ENCODE measurements at regions not wholly inside any gene's neighbourhood (a gene's known extent, or its start where the extent isn't known, plus 50 kb on each side); places are given as distances from the start of the nearest gene placed in this dataset.

DNA sequence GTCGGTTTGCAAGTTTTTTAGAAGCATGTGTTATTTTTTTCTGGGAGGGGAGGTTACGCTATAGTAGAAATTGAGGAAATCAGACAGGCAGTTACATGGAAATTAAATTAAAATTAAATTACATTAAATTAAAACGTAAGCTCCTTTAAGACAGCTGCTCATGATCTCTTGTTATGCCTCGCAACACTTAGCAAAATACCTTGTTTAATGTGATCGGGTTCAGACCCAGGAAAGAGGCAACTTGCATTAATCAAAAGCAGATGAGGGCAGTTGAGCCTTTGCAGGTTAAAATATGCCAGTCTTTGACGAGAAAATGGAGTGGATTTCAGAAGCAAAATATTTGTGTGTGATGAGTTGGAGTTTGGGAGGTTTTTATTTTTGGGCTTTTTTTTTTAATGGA lies 651.8 kb downstream of the INHBA start:
- TF ChIP-seq EP300 (IDR thresholded peaks at IDR 0.05), result no peak
- TF ChIP-seq POLR2A (IDR thresholded peaks at IDR 0.05), result no peak
- TF ChIP-seq POLR2AphosphoS5 (IDR thresholded peaks at IDR 0.05), result no peak
- TF ChIP-seq, protein P1, sequence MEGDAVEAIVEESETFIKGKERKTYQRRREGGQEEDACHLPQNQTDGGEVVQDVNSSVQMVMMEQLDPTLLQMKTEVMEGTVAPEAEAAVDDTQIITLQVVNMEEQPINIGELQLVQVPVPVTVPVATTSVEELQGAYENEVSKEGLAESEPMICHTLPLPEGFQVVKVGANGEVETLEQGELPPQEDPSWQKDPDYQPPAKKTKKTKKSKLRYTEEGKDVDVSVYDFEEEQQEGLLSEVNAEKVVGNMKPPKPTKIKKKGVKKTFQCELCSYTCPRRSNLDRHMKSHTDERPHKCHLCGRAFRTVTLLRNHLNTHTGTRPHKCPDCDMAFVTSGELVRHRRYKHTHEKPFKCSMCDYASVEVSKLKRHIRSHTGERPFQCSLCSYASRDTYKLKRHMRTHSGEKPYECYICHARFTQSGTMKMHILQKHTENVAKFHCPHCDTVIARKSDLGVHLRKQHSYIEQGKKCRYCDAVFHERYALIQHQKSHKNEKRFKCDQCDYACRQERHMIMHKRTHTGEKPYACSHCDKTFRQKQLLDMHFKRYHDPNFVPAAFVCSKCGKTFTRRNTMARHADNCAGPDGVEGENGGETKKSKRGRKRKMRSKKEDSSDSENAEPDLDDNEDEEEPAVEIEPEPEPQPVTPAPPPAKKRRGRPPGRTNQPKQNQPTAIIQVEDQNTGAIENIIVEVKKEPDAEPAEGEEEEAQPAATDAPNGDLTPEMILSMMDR (IDR thresholded peaks at IDR 0.05), result no peak
- H3K27me3 ChIP-seq, result no peaks in the 10 kb centered on the region
- DNase-seq (ENCODE audit: low spot score in 2 of 2), result no peak
- WGBS, result 81% methylated on average over 6 of the region's 6 CpGs
- H3K36me3 ChIP-seq, result no peaks in the 10 kb centered on the region
- H3K9me3 ChIP-seq, result no peaks in the 10 kb centered on the region
- H3K27ac ChIP-seq, result no peak overlapping the region
- H3K4me3 ChIP-seq, result no peak overlapping the region
- H3K4me1 ChIP-seq, result no peaks in the 10 kb centered on the region

DNA sequence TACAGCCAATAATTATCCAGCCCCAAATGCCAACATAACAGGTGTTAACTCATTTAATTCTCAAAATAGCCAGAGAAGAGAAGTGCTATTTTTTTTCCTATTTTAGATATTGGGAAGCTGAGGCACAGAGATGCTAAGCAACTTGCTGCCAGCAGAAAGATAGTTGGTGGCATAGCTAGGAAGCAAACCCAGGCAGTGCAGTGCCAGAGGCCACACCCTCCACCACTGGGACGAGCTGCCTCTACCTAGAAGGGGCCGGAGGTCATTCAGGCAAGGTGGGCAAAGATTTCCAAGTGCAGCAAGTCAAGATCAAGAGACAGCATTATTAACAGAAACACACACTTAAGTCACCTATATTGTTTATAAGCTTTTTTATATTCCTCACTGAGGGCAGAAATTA lies 654.1 kb downstream of the INHBA start:
- WGBS, result 82% methylated on average over 2 of the region's 2 CpGs
- Histone ChIP-seq H3K4me1 (no peaks in the 10 kb centered on the region), H3K27me3 (no peaks in the 10 kb centered on the region), H3K9me3 (no peaks in the 10 kb centered on the region), H3K36me3 (no peaks in the 10 kb centered on the region), H3K27ac (no peak overlapping the region), H3K4me3 (no peak overlapping the region)
- DNase-seq (ENCODE audit: low spot score in 2 of 2), result no peak
- no peak for TF ChIP-seq EP300 (IDR thresholded peaks at IDR 0.05)
- no peak for TF ChIP-seq POLR2A (IDR thresholded peaks at IDR 0.05)
- no peak for TF ChIP-seq POLR2AphosphoS5 (IDR thresholded peaks at IDR 0.05)
- TF ChIP-seq, protein P1 (IDR thresholded peaks at IDR 0.05), result no peak

DNA sequence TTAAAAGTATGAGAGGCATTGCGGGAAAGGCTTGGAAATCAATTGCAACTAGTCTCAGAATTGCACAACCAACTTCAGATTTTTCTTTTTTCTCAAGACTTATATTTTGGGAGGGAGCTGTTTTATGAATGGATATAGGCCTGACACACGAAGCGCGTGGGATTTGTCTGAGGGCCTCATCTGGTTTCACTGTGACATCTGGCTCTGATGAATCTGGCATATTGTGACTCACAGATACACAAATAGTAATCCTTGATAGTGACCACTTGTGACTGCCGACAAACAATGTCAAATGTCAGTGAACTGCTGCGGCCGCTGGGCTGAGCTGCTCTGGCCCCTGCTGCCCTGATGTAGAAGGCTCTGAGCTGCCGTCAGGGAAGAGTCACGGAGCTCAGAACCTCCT lies 655.1 kb downstream of the INHBA start:
- Histone ChIP-seq H3K4me1 (no peaks in the 10 kb centered on the region), H3K9me3 (no peaks in the 10 kb centered on the region), H3K27me3 (no peaks in the 10 kb centered on the region), H3K27ac (no peak overlapping the region), H3K4me3 (no peak overlapping the region), H3K36me3 (no peaks in the 10 kb centered on the region)
- DNase-seq (ENCODE audit: low spot score in 2 of 2), result no peak
- TF ChIP-seq EP300 (IDR thresholded peaks at IDR 0.05) (no peak), POLR2AphosphoS5 (IDR thresholded peaks at IDR 0.05) (no peak), POLR2A (IDR thresholded peaks at IDR 0.05) (no peak)
- 68% methylated on average over 5 of the region's 9 CpGs for WGBS

DNA sequence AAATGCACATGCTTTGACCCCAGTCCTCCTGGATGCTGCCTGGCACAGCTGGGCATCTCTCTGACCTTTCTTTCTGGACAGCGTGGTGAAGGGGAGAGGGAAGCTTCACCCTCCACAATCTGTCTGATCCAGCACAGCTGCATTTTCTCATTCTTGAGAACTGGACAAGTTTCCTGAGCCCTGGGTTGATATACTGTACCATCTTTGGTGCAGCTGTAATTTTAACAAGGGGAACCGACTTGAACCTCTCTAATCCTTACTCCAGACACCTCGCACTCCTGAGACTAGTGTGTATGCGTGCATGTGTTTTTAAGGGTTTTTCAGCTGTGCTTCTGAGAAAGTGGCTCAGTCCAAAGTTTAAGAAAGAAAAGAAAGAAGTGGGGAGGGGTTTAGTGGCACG lies 655.7 kb downstream of the INHBA start:
- no peak for TF ChIP-seq EP300 (IDR thresholded peaks at IDR 0.05)
- TF ChIP-seq, protein P1 (IDR thresholded peaks at IDR 0.05), result no peak
- TF ChIP-seq POLR2AphosphoS5 (IDR thresholded peaks at IDR 0.05), result no peak
- no peak for TF ChIP-seq POLR2A (IDR thresholded peaks at IDR 0.05)
- 82% methylated on average over 5 of the region's 5 CpGs for WGBS
- H3K36me3 ChIP-seq, result no peaks in the 10 kb centered on the region

DNA sequence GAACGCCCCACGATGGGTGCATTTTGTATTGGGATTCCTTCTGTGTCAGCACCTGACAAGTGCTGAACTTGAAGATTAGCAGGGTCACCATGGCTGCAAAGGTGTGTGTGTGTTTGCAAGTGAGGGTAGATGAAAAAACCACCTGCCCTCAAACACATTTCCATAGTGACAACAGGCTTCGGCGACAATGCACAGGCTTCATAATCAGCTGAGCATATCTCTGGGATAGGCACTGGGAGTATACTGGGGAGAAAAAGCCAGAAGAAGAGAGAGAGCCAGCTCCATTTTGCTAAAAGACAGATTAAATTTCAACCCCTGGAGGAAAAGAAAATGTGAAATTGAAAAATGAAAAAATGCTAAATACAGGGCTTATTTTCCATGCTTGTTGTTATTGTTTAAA lies 656.1 kb downstream of the INHBA start:
- TF ChIP-seq EP300 (IDR thresholded peaks at IDR 0.05) (no peak), POLR2AphosphoS5 (IDR thresholded peaks at IDR 0.05) (no peak), POLR2A (IDR thresholded peaks at IDR 0.05) (no peak)
- TF ChIP-seq, protein P1 (IDR thresholded peaks at IDR 0.05), result no peak
- H3K36me3 ChIP-seq, result no peaks in the 10 kb centered on the region
- H3K4me1 ChIP-seq, result no peaks in the 10 kb centered on the region
- no peak overlapping the region for H3K4me3 ChIP-seq
- no peak overlapping the region for H3K27ac ChIP-seq
- WGBS, result 87% methylated on average over 4 of the region's 4 CpGs
- H3K9me3 ChIP-seq, result no peaks in the 10 kb centered on the region
- H3K27me3 ChIP-seq, result no peaks in the 10 kb centered on the region
- DNase-seq (ENCODE audit: low spot score in 2 of 2), result no peak

More for the DNA sequence above, 655.7 kb downstream of the INHBA start:
- Histone ChIP-seq H3K27me3 (no peaks in the 10 kb centered on the region), H3K4me1 (no peaks in the 10 kb centered on the region), H3K27ac (no peak overlapping the region), H3K4me3 (no peak overlapping the region), H3K9me3 (no peaks in the 10 kb centered on the region)
- no peak for DNase-seq (ENCODE audit: low spot score in 2 of 2)

DNA sequence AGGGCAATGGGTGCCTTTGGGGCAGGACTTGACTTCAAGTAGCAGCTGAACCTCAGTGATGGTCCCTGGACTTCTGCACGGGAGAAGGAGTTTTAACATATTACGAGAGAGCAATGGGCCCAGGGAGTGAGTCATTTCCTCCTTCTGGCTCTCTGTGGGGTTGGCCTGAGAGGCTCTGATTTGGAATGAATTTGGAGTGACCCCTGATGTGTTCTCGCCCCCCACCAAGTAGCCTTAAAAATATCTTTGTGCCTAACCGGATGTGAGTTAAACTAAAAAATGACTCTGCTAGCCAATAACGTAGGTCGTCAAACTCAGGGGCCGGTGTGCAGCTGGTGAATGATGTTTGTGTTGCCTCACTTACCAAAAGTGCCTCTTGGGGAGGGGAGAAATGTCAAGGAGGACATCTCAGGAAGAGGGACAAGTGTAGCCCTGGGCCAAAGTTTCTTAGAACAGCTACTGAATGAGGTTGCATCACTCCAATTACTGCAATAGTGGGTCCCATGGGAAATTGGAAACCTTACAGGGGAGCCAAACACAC lies 656.6 kb downstream of the INHBA start:
- no peaks in the 10 kb centered on the region for H3K27me3 ChIP-seq
- no peaks in the 10 kb centered on the region for H3K4me1 ChIP-seq
- WGBS, result 82% methylated on average over 7 of the region's 7 CpGs
- DNase-seq (ENCODE audit: low spot score in 2 of 2), result no peak
- H3K4me3 ChIP-seq, result no peak overlapping the region
- H3K36me3 ChIP-seq, result no peaks in the 10 kb centered on the region
- TF ChIP-seq, protein P1 (IDR thresholded peaks at IDR 0.05), result no peak
- TF ChIP-seq POLR2A (IDR thresholded peaks at IDR 0.05) (no peak), EP300 (IDR thresholded peaks at IDR 0.05) (no peak), POLR2AphosphoS5 (IDR thresholded peaks at IDR 0.05) (no peak)
- H3K9me3 ChIP-seq, result no peaks in the 10 kb centered on the region
- H3K27ac ChIP-seq, result no peak overlapping the region

Data from suprapubic skin (tissue), 4 donors.